Esophagus muscularis mucosa (tissue), 4 donors: ENCODE measurements at regions not wholly inside any gene's neighbourhood (a gene's known extent, or its start where the extent isn't known, plus 50 kb on each side); places are given as distances from the start of the nearest gene placed in this dataset.

Experiments
- EP300 ChIP-seq: sonication (generic); formaldehyde crosslinking; IDR thresholded peaks from one replicate; pipeline ENCODE4 v1.6.1; 2017; ENCODE audit warnings: antibody characterized with exemption
- POLR2A ChIP-seq: fragments of 450-650 bp; IDR thresholded peaks from one replicate; pipeline ENCODE4 v1.6.1; 2017; ENCODE audit warnings: antibody characterized with exemption, moderate library complexity, mild to moderate bottlenecking, low read depth
- POLR2AphosphoS5 ChIP-seq, 2 donors: sonication (generic); formaldehyde crosslinking; IDR thresholded peaks; one replicate each; pipeline ENCODE4 v1.6.1; 2017; ENCODE audit warnings: antibody characterized with exemption in 2 of 2
- TF ChIP-seq, protein P1 (sequence below), 3 experiments: fragments of 200-600 bp in 2 of 3; fragments of 450-650 bp in 1 of 3; sonication (generic) in 2 of 3; IDR thresholded peaks; one replicate each; pipeline ENCODE4 v1.5.1; 2017 to 2019; ENCODE audit warnings: antibody characterized with exemption in 3 of 3, mild to moderate bottlenecking in 2 of 3, moderate library complexity in 1 of 3

DNA sequence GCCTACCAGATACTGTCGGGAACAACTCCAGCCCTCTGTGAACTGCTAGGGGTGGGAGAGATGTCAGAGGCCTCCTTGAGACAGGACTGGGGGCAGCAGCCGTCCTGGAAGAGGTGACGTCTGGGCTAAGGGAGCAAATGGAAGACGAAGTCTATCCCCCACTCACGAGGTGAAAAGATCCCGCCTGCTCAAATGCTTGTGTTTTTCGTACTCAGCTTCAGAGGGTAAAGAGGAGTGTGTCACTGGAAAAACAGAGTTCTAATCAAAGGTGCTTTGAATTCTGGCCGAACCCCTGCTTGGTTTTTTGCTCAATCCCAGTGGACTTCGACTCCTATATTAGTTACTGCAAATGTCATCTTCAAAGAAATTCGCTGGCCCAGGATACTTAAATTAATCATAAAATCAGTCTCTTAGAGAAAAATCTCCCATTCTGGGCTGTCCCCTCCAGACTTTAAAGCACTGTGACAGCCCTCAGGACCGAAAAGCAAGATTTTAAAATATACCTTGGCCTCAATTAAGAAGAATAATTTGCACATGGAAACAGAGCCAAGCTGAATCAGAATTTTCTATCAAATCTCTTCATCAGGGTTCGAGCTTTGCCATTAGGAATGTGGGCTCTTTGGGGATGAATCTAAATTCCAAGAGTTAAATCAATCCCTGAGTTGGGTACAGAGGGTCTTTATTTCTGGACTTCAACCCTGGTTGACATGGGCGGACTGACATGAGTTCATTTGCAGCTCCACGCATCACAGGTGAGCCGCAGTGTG is 61.8 kb upstream of the AFDN start:
- TF ChIP-seq EP300 (no peak), POLR2A (no peak), POLR2AphosphoS5 (IDR thresholded peaks at IDR 0.05) (no peak)
- TF ChIP-seq, protein P1, sequence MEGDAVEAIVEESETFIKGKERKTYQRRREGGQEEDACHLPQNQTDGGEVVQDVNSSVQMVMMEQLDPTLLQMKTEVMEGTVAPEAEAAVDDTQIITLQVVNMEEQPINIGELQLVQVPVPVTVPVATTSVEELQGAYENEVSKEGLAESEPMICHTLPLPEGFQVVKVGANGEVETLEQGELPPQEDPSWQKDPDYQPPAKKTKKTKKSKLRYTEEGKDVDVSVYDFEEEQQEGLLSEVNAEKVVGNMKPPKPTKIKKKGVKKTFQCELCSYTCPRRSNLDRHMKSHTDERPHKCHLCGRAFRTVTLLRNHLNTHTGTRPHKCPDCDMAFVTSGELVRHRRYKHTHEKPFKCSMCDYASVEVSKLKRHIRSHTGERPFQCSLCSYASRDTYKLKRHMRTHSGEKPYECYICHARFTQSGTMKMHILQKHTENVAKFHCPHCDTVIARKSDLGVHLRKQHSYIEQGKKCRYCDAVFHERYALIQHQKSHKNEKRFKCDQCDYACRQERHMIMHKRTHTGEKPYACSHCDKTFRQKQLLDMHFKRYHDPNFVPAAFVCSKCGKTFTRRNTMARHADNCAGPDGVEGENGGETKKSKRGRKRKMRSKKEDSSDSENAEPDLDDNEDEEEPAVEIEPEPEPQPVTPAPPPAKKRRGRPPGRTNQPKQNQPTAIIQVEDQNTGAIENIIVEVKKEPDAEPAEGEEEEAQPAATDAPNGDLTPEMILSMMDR (IDR thresholded peaks at IDR 0.05): no peak
